Panc1 (cell line): ENCODE measurements at regions not wholly inside any gene's neighbourhood (a gene's known extent, or its start where the extent isn't known, plus 50 kb on each side); places are given as distances from the start of the nearest gene placed in this dataset.

Experiments
- POLR2AphosphoS5 ChIP-seq: IDR thresholded peaks from 2 replicates; pipeline ENCODE4 v1.6.1; 2012; ENCODE audit warnings: mild to moderate bottlenecking, low read depth, low read length, moderate library complexity
- REST ChIP-seq, 2 experiments: IDR thresholded peaks; 2 replicates each; pipeline ENCODE4 v1.6.1; 2011 to 2012; ENCODE audit warnings: low read depth in 2 of 2, control low read depth in 1 of 2, low read length in 1 of 2, mild to moderate bottlenecking in 1 of 2, moderate library complexity in 1 of 2; ENCODE audit not compliant: insufficient read depth in 1 of 2
- SIN3A ChIP-seq: IDR thresholded peaks from 2 replicates; pipeline ENCODE4 v1.6.1; 2012; ENCODE audit warnings: low read depth, mild to moderate bottlenecking, low read length, moderate library complexity, borderline replicate concordance; ENCODE audit not compliant: insufficient read depth
- TF ChIP-seq, protein P1 (sequence below): fragments of 450-650 bp; IDR thresholded peaks from 2 replicates; pipeline ENCODE4 v1.5.1; 2017; ENCODE audit warnings: mild to moderate bottlenecking

- TF ChIP-seq POLR2AphosphoS5 (no peak), REST (IDR thresholded peaks at IDR 0.05; ENCODE audit: insufficient read depth in 1 of 2, low read depth in 2 of 2, low read length in 1 of 2) (no peak), SIN3A (no peak)
- TF ChIP-seq, protein P1, sequence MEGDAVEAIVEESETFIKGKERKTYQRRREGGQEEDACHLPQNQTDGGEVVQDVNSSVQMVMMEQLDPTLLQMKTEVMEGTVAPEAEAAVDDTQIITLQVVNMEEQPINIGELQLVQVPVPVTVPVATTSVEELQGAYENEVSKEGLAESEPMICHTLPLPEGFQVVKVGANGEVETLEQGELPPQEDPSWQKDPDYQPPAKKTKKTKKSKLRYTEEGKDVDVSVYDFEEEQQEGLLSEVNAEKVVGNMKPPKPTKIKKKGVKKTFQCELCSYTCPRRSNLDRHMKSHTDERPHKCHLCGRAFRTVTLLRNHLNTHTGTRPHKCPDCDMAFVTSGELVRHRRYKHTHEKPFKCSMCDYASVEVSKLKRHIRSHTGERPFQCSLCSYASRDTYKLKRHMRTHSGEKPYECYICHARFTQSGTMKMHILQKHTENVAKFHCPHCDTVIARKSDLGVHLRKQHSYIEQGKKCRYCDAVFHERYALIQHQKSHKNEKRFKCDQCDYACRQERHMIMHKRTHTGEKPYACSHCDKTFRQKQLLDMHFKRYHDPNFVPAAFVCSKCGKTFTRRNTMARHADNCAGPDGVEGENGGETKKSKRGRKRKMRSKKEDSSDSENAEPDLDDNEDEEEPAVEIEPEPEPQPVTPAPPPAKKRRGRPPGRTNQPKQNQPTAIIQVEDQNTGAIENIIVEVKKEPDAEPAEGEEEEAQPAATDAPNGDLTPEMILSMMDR, result peak; percentile 55
Observed at GRCh38 chr1:14113841-14114567, 414.0 kb downstream of the PRDM2 start.
